ENCODE measurements at regions not wholly inside any gene's neighbourhood (a gene's known extent, or its start where the extent isn't known, plus 50 kb on each side); places are given as distances from the start of the nearest gene placed in this dataset.
"Not testable (repeated sequence)": the region's sequence is repeated elsewhere in the genome, so short reads cannot be mapped to it uniquely, and the experiment has no call there.

GRCh38 chr5:109998726-109999125 lies 309.0 kb downstream of the MAN2A1 start:
- 0 out of 3 replicates have a peak, but pooled peaks cover 4% of the 10 kb centered on the region for H3K4me1 ChIP-seq
- TF ChIP-seq MAZ (IDR thresholded peaks at IDR 0.05; ENCODE audit: borderline replicate concordance, low read depth, low read length): no peak
- CTCF ChIA-PET: no interaction called here

GRCh38 chr5:110001648-110002047 lies 311.9 kb downstream of the MAN2A1 start:
- ATAC-seq (no peak), FAIRE-seq (no peak), DNase-seq (ENCODE audit: low read depth in 1 of 2, low spot score in 1 of 2) (no peak)
- Histone ChIP-seq H3K4me2 (no peak overlapping the region), H3K9me3 (no peaks in the 10 kb centered on the region), H3K4me3 (no peak overlapping the region), H3K27ac (no peak overlapping the region), H3K4me1 (0 out of 3 replicates have a peak, but pooled peaks cover 4% of the 10 kb centered on the region)
- CTCF ChIA-PET: no interaction called here
- POLR2A ChIA-PET: no interaction called here
- TF ChIP-seq BHLHE40 (IDR thresholded peaks at IDR 0.05; ENCODE audit: low read depth, low read length) (no peak), POLR2A (IDR thresholded peaks at IDR 0.05; ENCODE audit: low read length) (no peak), HOXB5 (CRISPR knock-in tag; IDR thresholded peaks at IDR 0.05) (no peak), SMC3 (IDR thresholded peaks at IDR 0.05) (no peak), EHMT2 (IDR thresholded peaks at IDR 0.05; ENCODE audit: low read depth) (no peak), FOSB (CRISPR knock-in tag; IDR thresholded peaks at IDR 0.05) (no peak), MAZ (IDR thresholded peaks at IDR 0.05; ENCODE audit: borderline replicate concordance, low read depth, low read length) (no peak), RFX5 (IDR thresholded peaks at IDR 0.05) (no peak), GATA3 (IDR thresholded peaks at IDR 0.05; ENCODE audit: borderline replicate concordance) (no peak)
- TF ChIP-seq, protein P1, sequence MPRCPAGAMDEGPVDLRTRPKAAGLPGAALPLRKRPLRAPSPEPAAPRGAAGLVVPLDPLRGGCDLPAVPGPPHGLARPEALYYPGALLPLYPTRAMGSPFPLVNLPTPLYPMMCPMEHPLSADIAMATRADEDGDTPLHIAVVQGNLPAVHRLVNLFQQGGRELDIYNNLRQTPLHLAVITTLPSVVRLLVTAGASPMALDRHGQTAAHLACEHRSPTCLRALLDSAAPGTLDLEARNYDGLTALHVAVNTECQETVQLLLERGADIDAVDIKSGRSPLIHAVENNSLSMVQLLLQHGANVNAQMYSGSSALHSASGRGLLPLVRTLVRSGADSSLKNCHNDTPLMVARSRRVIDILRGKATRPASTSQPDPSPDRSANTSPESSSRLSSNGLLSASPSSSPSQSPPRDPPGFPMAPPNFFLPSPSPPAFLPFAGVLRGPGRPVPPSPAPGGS (IDR thresholded peaks at IDR 0.05): no peak
- WGBS (ENCODE audit: missing lambda C conversion rate): 45% methylated on average over 1 of the region's 1 CpG

More at GRCh38 chr5:109998726-109999125, 309.0 kb downstream of the MAN2A1 start:
- no peak overlapping the region for H3K4me3 ChIP-seq
- no peak for ATAC-seq
- no peak overlapping the region for H3K4me2 ChIP-seq
- no peaks in the 10 kb centered on the region for H3K9me3 ChIP-seq
- no peak overlapping the region for H3K27ac ChIP-seq
- POLR2A ChIA-PET: no interaction called here
- 1% methylated on average over 2 of the region's 2 CpGs for WGBS (ENCODE audit: missing lambda C conversion rate)
- DNase-seq (ENCODE audit: low read depth in 1 of 2, low spot score in 1 of 2): no peak
- FAIRE-seq: no peak

DNA sequence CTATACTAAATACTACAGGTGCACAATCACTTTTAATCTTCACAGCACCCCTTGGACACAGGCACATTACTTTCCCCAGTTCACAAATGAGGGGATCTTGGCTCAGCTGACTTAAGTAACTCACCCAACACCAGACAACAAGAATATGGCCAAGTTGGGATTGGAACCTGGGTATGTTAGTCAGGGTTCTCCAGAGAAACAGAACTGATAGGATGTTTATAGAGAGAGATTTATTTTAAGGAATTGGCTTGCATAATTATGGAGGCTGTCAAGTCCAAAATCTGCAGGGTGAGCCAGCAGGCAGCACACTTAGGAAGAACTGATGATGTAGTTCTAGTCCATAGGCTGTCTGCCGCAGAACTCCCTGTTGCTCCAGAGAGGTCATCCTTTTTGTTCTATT lies 312.9 kb downstream of the MAN2A1 start:
- TF ChIP-seq USF2 (IDR thresholded peaks at IDR 0.05) (no peak), MYC (IDR thresholded peaks at IDR 0.05; ENCODE audit: borderline replicate concordance, low read length) (no peak), ESRRA (IDR thresholded peaks at IDR 0.05; ENCODE audit: borderline replicate concordance, low read length) (no peak)
- CTCF ChIA-PET: no interaction called here
- WGBS (ENCODE audit: missing lambda C conversion rate): 96% methylated on average over 1 of the region's 1 CpG
- no peak overlapping the region for H3K4me3 ChIP-seq
- DNase-seq (ENCODE audit: low read depth in 1 of 2, low spot score in 1 of 2) (no peak), FAIRE-seq (no peak), ATAC-seq (no peak)
- no peak overlapping the region for H3K27ac ChIP-seq
- POLR2A ChIA-PET: no interaction called here
- H3K4me1 ChIP-seq: 0 out of 3 replicates have a peak, but pooled peaks cover 4% of the 10 kb centered on the region
- H3K4me2 ChIP-seq: no peak overlapping the region
- no peaks in the 10 kb centered on the region for H3K9me3 ChIP-seq

DNA sequence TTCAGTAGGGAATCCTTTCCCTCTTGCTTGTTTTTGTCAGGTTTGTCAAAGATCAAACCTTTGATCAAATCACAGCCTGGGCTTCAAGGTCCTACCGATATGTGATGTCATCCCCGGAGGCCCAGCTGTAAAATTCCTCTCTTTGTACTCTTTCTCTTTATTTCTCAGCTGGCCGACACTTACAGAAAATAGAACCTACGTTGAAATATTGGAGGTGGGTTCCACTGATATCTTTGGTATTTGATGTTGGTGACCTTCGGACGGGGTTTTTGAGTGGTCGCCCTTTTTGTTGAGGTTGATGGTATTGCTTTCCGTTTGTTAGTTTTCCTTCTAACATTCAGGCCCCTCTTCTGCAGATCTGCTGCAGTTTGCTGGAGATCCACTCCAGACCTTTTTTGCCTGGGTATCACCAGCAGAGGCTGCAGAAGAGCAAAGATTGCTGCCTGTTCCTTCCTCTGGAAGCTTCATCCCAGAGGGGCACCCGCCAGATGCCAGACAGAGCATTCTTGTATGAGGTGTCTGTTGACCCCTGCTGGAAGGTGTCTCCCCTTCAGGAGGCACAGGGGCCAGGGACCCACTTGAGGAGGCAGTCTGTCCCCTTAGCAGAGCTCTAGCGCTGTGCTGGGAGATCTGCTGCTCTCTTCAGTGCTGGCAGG lies 316.3 kb downstream of the MAN2A1 start:
- FAIRE-seq: not testable (repeated sequence)

GRCh38 chr5:110007101-110007500 lies 317.4 kb downstream of the MAN2A1 start:
- no peaks in the 10 kb centered on the region for H3K9me3 ChIP-seq
- FAIRE-seq: no peak

More for the DNA sequence above, 316.3 kb downstream of the MAN2A1 start:
- DNase-seq (ENCODE audit: low read depth in 1 of 2, low spot score in 1 of 2); CTCF ChIA-PET; H3K4me3 ChIP-seq; H3K9me3 ChIP-seq; H3K4me1 ChIP-seq; ATAC-seq; H3K27ac ChIP-seq; H3K4me2 ChIP-seq: not testable (repeated sequence)
- WGBS (ENCODE audit: missing lambda C conversion rate): 33% methylated on average over 10 of the region's 10 CpGs
- POLR2A ChIA-PET: interaction anchor here (0.5 kb wide), 1 partner anchor 198 kb away, joined by 3 read pairs; no protein-coding TSS in a partner anchor

More at GRCh38 chr5:110007101-110007500, 317.4 kb downstream of the MAN2A1 start:
- ChIA-PET CTCF (no interaction called here), POLR2A (no interaction called here)
- no peak for TF ChIP-seq HES2 (IDR thresholded peaks at IDR 0.05)
- TF ChIP-seq, protein P2, sequence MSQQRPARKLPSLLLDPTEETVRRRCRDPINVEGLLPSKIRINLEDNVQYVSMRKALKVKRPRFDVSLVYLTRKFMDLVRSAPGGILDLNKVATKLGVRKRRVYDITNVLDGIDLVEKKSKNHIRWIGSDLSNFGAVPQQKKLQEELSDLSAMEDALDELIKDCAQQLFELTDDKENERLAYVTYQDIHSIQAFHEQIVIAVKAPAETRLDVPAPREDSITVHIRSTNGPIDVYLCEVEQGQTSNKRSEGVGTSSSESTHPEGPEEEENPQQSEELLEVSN (IDR thresholded peaks at IDR 0.05; ENCODE audit: borderline replicate concordance, low read depth): no peak
- no peak for TF ChIP-seq CBX8 (IDR thresholded peaks at IDR 0.05)
- TF ChIP-seq EHMT2 (IDR thresholded peaks at IDR 0.05; ENCODE audit: low read depth): no peak
- no peak for TF ChIP-seq RFX5 (IDR thresholded peaks at IDR 0.05)
- no peak for TF ChIP-seq MAZ (IDR thresholded peaks at IDR 0.05; ENCODE audit: borderline replicate concordance, low read depth, low read length)
- no peak for ATAC-seq
- Histone ChIP-seq H3K27ac (no peak overlapping the region), H3K4me1 (no peaks in the 10 kb centered on the region), H3K4me3 (no peak overlapping the region), H3K4me2 (no peak overlapping the region)
- DNase-seq (ENCODE audit: low read depth in 1 of 2, low spot score in 1 of 2): no peak
